ENCODE measurements at regions not wholly inside any gene's neighbourhood (a gene's known extent, or its start where the extent isn't known, plus 50 kb on each side); places are given as distances from the start of the nearest gene placed in this dataset.

GRCh38 chr1:213844632-213845031, 143.1 kb upstream of the PROX1 start:
- TF ChIP-seq CTCF (IDR thresholded peaks at IDR 0.05) (no peak), POLR2A (IDR thresholded peaks at IDR 0.05) (no peak)
